SU-DHL-6 (cell line): ENCODE measurements at regions not wholly inside any gene's neighbourhood (a gene's known extent, or its start where the extent isn't known, plus 50 kb on each side); places are given as distances from the start of the nearest gene placed in this dataset.

ENCODE experiments used
- H2AFZ ChIP-seq: fragments of 200-600 bp; sonication (generic); 2 replicates; pipeline ENCODE4 v1.6.1; 2014; ENCODE audit warnings: low read depth, mild to moderate bottlenecking, moderate library complexity, mixed read lengths, antibody characterized with exemption, low read length; ENCODE audit not compliant: severe bottlenecking
- H3F3A ChIP-seq: fragments of 200-600 bp; shearing (Covaris generic); 2 replicates; pipeline ENCODE4 v1.6.0; 2016; ENCODE audit warnings: antibody characterized with exemption, mild to moderate bottlenecking; ENCODE audit not compliant: insufficient read depth
- H3K27ac ChIP-seq: fragments of 200-600 bp; sonication (generic); 2 replicates; pipeline ENCODE4 v1.5.1; 2016; ENCODE audit warnings: low read depth, mild to moderate bottlenecking, low read length, moderate library complexity, mixed read lengths
- H3K27me3 ChIP-seq: fragments of 200-600 bp; sonication (generic), shearing (Covaris generic); 2 replicates; pipeline ENCODE4 v1.6.0; 2014; ENCODE audit warnings: mild to moderate bottlenecking, low read length
- H3K36me3 ChIP-seq: fragments of 200-600 bp; sonication (generic); 2 replicates; pipeline ENCODE4 v1.6.1; 2014; ENCODE audit warnings: mild to moderate bottlenecking, low read length, mixed read lengths
- H3K4me2 ChIP-seq: fragments of 300-600, 200-600 bp; shearing (Covaris generic), sonication (generic); 2 replicates; pipeline ENCODE4 v1.6.0; 2014; ENCODE audit warnings: low read length, low read depth, mild to moderate bottlenecking; ENCODE audit not compliant: poor library complexity, severe bottlenecking
- H3K4me3 ChIP-seq: fragments of 200-600 bp; sonication (generic); 2 replicates; pipeline ENCODE4 v1.5.1; 2014; ENCODE audit warnings: antibody characterized with exemption, low read length, mild to moderate bottlenecking, mixed read lengths; ENCODE audit not compliant: insufficient read depth, poor library complexity, severe bottlenecking
- H3K79me2 ChIP-seq: fragments of 200-600 bp; sonication (generic); 2 replicates; pipeline ENCODE4 v1.6.1; 2014; ENCODE audit warnings: mild to moderate bottlenecking, low read length, moderate library complexity; ENCODE audit not compliant: insufficient read depth
- H3K9ac ChIP-seq: fragments of 200-600 bp; sonication (generic); 2 replicates; pipeline ENCODE4 v1.7.0; 2014; ENCODE audit warnings: mild to moderate bottlenecking, low read length
- H3K9me2 ChIP-seq: fragments of 200-600 bp; sonication (generic); replicated peaks from 2 replicates; pipeline ENCODE4 v1.6.1; 2014; ENCODE audit warnings: low read length; ENCODE audit not compliant: insufficient read depth
- H3K9me3 ChIP-seq: fragments of 200-600 bp; sonication (generic); 2 replicates; pipeline ENCODE4 v1.6.1; 2014; ENCODE audit warnings: low read length, mixed read lengths; ENCODE audit not compliant: insufficient read depth
- H4K20me1 ChIP-seq: fragments of 200-600 bp; sonication (generic); 2 replicates; pipeline ENCODE4 v1.6.1; 2014; ENCODE audit warnings: low read depth, mild to moderate bottlenecking, antibody characterized with exemption, low read length, moderate library complexity, mixed read lengths
- EZH2phosphoT487 ChIP-seq: fragments of 200-600 bp; sonication (generic), shearing (Covaris generic); conservative IDR thresholded peaks from 2 replicates; pipeline ENCODE4 v1.6.1; 2018; ENCODE audit warnings: mild to moderate bottlenecking, antibody characterized with exemption, low read length, moderate library complexity, mixed read lengths
- TF ChIP-seq, protein P1 (sequence below): fragments of 200-600 bp; sonication (generic); IDR thresholded peaks from one replicate; pipeline ENCODE4 v1.5.1; 2017; ENCODE audit warnings: antibody characterized with exemption, mild to moderate bottlenecking, low read length, moderate library complexity; ENCODE audit not compliant: insufficient read depth, poor library complexity, severe bottlenecking

DNA sequence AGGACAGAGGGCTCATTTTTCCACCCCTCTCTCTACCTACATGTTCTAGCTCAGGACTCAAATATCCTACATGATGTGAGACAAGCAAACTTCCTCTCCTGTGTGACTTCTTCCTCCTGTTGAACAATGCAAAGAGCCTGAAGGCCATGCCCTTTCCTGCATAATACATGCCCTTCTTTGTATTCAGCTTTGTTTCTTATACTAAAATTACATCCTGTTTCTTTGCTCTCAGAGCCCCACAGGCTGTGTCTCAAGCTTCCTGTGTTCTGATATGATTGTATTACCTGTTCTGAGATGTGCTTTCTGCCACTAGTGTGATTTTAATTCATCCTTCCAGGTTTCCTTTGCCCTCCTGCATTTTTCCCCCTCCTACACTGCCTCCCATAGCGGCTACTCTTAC is 166.4 kb upstream of the AFF2 start:
- Histone ChIP-seq H3K79me2 (no peaks in the 10 kb centered on the region), H3K4me3 (no peak overlapping the region), H3K9me3 (no peaks in the 10 kb centered on the region), H4K20me1 (no peaks in the 10 kb centered on the region), H2AFZ (no peak overlapping the region), H3K9me2 (no peaks in the 10 kb centered on the region), H3K27me3 (no peaks in the 10 kb centered on the region), H3K36me3 (no peaks in the 10 kb centered on the region), H3F3A (no peaks in the 10 kb centered on the region), H3K9ac (no peak overlapping the region), H3K27ac (no peak overlapping the region), H3K4me2 (no peak overlapping the region)
- no peak for TF ChIP-seq EZH2phosphoT487
- TF ChIP-seq, protein P1, sequence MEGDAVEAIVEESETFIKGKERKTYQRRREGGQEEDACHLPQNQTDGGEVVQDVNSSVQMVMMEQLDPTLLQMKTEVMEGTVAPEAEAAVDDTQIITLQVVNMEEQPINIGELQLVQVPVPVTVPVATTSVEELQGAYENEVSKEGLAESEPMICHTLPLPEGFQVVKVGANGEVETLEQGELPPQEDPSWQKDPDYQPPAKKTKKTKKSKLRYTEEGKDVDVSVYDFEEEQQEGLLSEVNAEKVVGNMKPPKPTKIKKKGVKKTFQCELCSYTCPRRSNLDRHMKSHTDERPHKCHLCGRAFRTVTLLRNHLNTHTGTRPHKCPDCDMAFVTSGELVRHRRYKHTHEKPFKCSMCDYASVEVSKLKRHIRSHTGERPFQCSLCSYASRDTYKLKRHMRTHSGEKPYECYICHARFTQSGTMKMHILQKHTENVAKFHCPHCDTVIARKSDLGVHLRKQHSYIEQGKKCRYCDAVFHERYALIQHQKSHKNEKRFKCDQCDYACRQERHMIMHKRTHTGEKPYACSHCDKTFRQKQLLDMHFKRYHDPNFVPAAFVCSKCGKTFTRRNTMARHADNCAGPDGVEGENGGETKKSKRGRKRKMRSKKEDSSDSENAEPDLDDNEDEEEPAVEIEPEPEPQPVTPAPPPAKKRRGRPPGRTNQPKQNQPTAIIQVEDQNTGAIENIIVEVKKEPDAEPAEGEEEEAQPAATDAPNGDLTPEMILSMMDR = no peak

DNA sequence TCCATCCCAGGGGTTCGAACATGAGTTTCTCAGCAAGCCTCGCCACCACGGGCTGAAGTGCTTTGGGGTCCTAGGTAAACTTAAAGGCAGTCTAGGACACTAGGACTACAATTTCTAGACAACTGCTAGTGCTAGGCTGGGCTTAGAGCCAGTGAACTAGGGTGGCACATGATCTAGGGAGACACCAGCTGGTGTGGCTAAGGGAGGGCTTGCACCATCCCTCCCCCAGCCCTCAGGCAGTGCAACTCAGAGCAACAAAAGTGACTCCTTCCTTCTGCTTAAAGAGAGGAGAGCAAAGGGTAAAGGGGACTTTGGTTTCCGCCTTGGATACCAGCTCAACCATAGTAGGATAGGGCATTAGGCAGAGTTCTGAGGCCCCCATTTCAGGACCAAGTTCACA is 162.5 kb upstream of the AFF2 start:
- H3K4me3 ChIP-seq = no peak overlapping the region
- no peaks in the 10 kb centered on the region for H3K9me3 ChIP-seq
- no peaks in the 10 kb centered on the region for H3K36me3 ChIP-seq
- no peaks in the 10 kb centered on the region for H3K9me2 ChIP-seq
- no peaks in the 10 kb centered on the region for H3K79me2 ChIP-seq
- no peak overlapping the region for H3K9ac ChIP-seq
- no peaks in the 10 kb centered on the region for H3F3A ChIP-seq
- H4K20me1 ChIP-seq = no peaks in the 10 kb centered on the region
- H3K27me3 ChIP-seq = no peaks in the 10 kb centered on the region
- no peak overlapping the region for H3K4me2 ChIP-seq
- no peak overlapping the region for H3K27ac ChIP-seq
- no peak overlapping the region for H2AFZ ChIP-seq
- TF ChIP-seq EZH2phosphoT487 = no peak
- TF ChIP-seq, protein P1 = no peak

DNA sequence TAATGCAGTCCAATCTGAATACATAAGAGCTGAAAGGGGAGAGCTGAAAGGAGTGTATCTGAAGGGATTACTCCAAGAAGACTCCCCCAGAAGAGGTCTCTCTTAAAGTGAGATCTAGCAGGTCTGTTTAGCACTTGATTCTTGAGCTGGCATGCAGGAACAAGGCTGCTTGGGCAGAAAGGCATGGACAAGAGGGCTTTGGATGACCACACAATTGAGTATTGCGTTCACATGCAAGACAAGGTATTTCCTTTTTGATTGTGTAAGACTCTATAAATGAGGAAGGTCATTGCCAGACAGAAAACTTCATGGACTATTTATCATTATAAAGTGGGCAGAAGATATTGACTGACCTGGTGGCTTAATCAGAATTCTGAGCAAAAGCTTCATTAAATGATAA is 145.5 kb upstream of the AFF2 start:
- H3K27ac ChIP-seq = no peak overlapping the region
- H3K9ac ChIP-seq = no peak overlapping the region
- H3K27me3 ChIP-seq = no peaks in the 10 kb centered on the region
- H3K9me3 ChIP-seq = no peaks in the 10 kb centered on the region
- H3K4me3 ChIP-seq = no peak overlapping the region
- H3K36me3 ChIP-seq = no peaks in the 10 kb centered on the region
- no peak overlapping the region for H2AFZ ChIP-seq
- H3F3A ChIP-seq = no peaks in the 10 kb centered on the region
- H3K79me2 ChIP-seq = no peaks in the 10 kb centered on the region
- no peaks in the 10 kb centered on the region for H3K9me2 ChIP-seq
- TF ChIP-seq EZH2phosphoT487 = no peak
- TF ChIP-seq, protein P1 = no peak
- H4K20me1 ChIP-seq = no peaks in the 10 kb centered on the region
- no peak overlapping the region for H3K4me2 ChIP-seq

DNA sequence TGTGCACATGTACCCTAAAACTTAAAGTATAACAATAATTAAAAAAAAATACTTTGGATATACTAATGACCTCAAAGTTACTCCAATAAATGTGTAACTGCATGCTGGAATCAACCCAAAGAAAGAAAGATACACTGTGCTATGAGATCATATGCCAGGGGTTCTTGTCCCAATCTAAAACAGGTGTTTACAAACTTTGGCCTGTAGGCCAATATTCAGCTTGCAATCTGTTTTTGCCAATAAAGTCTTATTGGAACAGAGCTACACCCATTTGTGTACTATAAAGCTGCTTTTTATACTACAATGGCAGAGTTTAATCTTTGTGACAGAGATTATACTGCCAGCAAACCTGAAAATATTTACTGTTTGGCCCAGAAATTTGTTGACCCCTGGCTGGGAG is 138.8 kb upstream of the AFF2 start:
- H2AFZ ChIP-seq = no peak overlapping the region
- no peaks in the 10 kb centered on the region for H3K9me3 ChIP-seq
- no peaks in the 10 kb centered on the region for H3K36me3 ChIP-seq
- H3K79me2 ChIP-seq = no peaks in the 10 kb centered on the region
- no peak overlapping the region for H3K4me3 ChIP-seq
- no peak for TF ChIP-seq EZH2phosphoT487
- TF ChIP-seq, protein P1 = no peak
- H3K27me3 ChIP-seq = no peaks in the 10 kb centered on the region
- H3K4me2 ChIP-seq = no peak overlapping the region
- H3K27ac ChIP-seq = no peak overlapping the region
- H4K20me1 ChIP-seq = no peaks in the 10 kb centered on the region
- H3K9me2 ChIP-seq = no peaks in the 10 kb centered on the region
- H3K9ac ChIP-seq = no peak overlapping the region
- H3F3A ChIP-seq = no peaks in the 10 kb centered on the region
